ENCODE measurements at regions not wholly inside any gene's neighbourhood (a gene's known extent, or its start where the extent isn't known, plus 50 kb on each side); places are given as distances from the start of the nearest gene placed in this dataset.

- no peak overlapping the region for H4K91ac ChIP-seq (replicated peaks; ENCODE audit: insufficient read length, low read length)
- ChIA-PET CTCF (ENCODE audit: partially characterized antibody) (interaction anchor here (2.9 kb wide), 1 partner anchor 11 kb away, joined by 19 read pairs; no protein-coding TSS in a partner anchor), POLR2A (ENCODE audit: partially characterized antibody) (interaction anchor here (0.5 kb wide), 1 partner anchor 694 kb away, joined by 4 read pairs; no protein-coding TSS in a partner anchor)
- H3K4me3 ChIP-seq (ENCODE audit: extremely low read depth in 1 of 4, insufficient read depth in 2 of 4, low read depth in 3 of 4, low read length in 4 of 4), result no peak overlapping the region
- no peak overlapping the region for H3K4ac ChIP-seq (replicated peaks; ENCODE audit: insufficient read length, low read depth, low read length)
- H2BK12ac ChIP-seq (ENCODE audit: low read depth, low read length), result no peak overlapping the region
- no peak overlapping the region for H3K4me2 ChIP-seq (ENCODE audit: insufficient read depth in 1 of 2, low read depth in 2 of 2, low read length in 2 of 2)
- H4K5ac ChIP-seq (ENCODE audit: insufficient read length, low read depth, low read length), result no peak overlapping the region
- H2AK5ac ChIP-seq (ENCODE audit: low read depth, low read length), result no peak overlapping the region
- WGBS, 2 experiments (ENCODE audit: extremely low coverage in 1 of 2, insufficient coverage in 1 of 2, insufficient read length in 1 of 2, insufficient replicate concordance in 2 of 2, low coverage in 1 of 2, low lambda C conversion rate in 2 of 2, missing lambda C conversion rate in 1 of 2), result 77% methylated on average over 2 of the region's 2 CpGs; no CpG with 5 or more reads in 1 of the 2 experiments
- H3K23ac ChIP-seq (ENCODE audit: insufficient read length), result no peak overlapping the region
- H3K9me3 ChIP-seq (ENCODE audit: insufficient read depth in 2 of 2, low read depth in 1 of 2, low read length in 1 of 2), result peaks cover 10% of the 10 kb centered on the region in 2 experiments
- DNase-seq (ENCODE audit: low read depth in 1 of 2, low spot score in 2 of 2), result no peak
- no peak overlapping the region for H3K56ac ChIP-seq (replicated peaks; ENCODE audit: insufficient read length, low read depth, low read length)
- no peaks in the 10 kb centered on the region for H4K20me1 ChIP-seq (replicated peaks in 1 of 2; ENCODE audit: control insufficient read depth in 1 of 2, insufficient read depth in 2 of 2, low read length in 2 of 2)
- no peak overlapping the region for H3K9ac ChIP-seq (replicated peaks in 1 of 4; ENCODE audit: extremely low read depth in 1 of 4, low read depth in 3 of 4, low read length in 3 of 4)
- no peak overlapping the region for H2AFZ ChIP-seq (ENCODE audit: low read length)
- no peak overlapping the region for H2BK20ac ChIP-seq (ENCODE audit: low read length)
- H3K27ac ChIP-seq (ENCODE audit: low read depth, low read length), result no peak overlapping the region
- H4K8ac ChIP-seq (ENCODE audit: extremely low read depth, insufficient read depth, low read length), result no peak overlapping the region
- no peak overlapping the region for H3K18ac ChIP-seq (ENCODE audit: extremely low read depth, low read length)
- no peak overlapping the region for H3K14ac ChIP-seq (ENCODE audit: insufficient read length)
- no peak overlapping the region for H2BK120ac ChIP-seq (replicated peaks; ENCODE audit: low read depth, low read length)
- H3K27me3 ChIP-seq (replicated peaks in 1 of 4; ENCODE audit: control insufficient read depth in 3 of 4, extremely low read depth in 1 of 4, insufficient read depth in 3 of 4, low read length in 3 of 4), result no peaks in the 10 kb centered on the region
- H3K79me1 ChIP-seq (ENCODE audit: low read depth, low read length), result no peaks in the 10 kb centered on the region
- no peak overlapping the region for H2BK15ac ChIP-seq (ENCODE audit: low read length)
- H3K23me2 ChIP-seq (ENCODE audit: low read depth, low read length), result no peaks in the 10 kb centered on the region
- no peaks in the 10 kb centered on the region for H3K36me3 ChIP-seq (ENCODE audit: control insufficient read depth in 2 of 4, insufficient read depth in 4 of 4, low read length in 3 of 4)
- H3K4me1 ChIP-seq (replicated peaks in 1 of 4; ENCODE audit: control insufficient read depth in 3 of 4, insufficient read depth in 4 of 4, low read length in 3 of 4), result no peaks in the 10 kb centered on the region
- H2BK5ac ChIP-seq (ENCODE audit: low read depth, low read length), result no peak overlapping the region
- FAIRE-seq, result no peak
- H3K79me2 ChIP-seq (ENCODE audit: control insufficient read depth in 1 of 2, insufficient read depth in 2 of 2, low read length in 2 of 2), result no peaks in the 10 kb centered on the region
- no peak for TF ChIP-seq NRF1 (IDR thresholded peaks at IDR 0.05; ENCODE audit: low read depth, low read length)
- no peak for TF ChIP-seq FOSL1 (IDR thresholded peaks at IDR 0.05; ENCODE audit: insufficient read depth, low read depth, low read length)
- no peak for TF ChIP-seq TAF1 (IDR thresholded peaks at IDR 0.05; ENCODE audit: low read depth, low read length)
- TF ChIP-seq CBX5 (IDR thresholded peaks at IDR 0.05; ENCODE audit: low read depth, low read length), result no peak
- TF ChIP-seq CBX8 (IDR thresholded peaks at IDR 0.05; ENCODE audit: borderline replicate concordance, low read depth, low read length), result no peak
- no peak for TF ChIP-seq MAFK (IDR thresholded peaks at IDR 0.05; ENCODE audit: low read depth, low read length)
- TF ChIP-seq SIX5 (IDR thresholded peaks at IDR 0.05; ENCODE audit: low read depth, low read length), result no peak
- TF ChIP-seq SP2 (IDR thresholded peaks at IDR 0.05; ENCODE audit: low read length), result no peak
- TF ChIP-seq EGR1 (IDR thresholded peaks at IDR 0.05; ENCODE audit: borderline replicate concordance, low read depth, low read length), result no peak
- no peak for TF ChIP-seq EZH2 (IDR thresholded peaks at IDR 0.05; ENCODE audit: low read depth, low read length, severe bottlenecking)
- no peak for TF ChIP-seq MAX (IDR thresholded peaks at IDR 0.05)
- no peak for TF ChIP-seq BRCA1 (IDR thresholded peaks at IDR 0.05; ENCODE audit: low read depth, low read length)
- TF ChIP-seq RNF2 (IDR thresholded peaks at IDR 0.05; ENCODE audit: borderline replicate concordance, low read depth, low read length, missing control alignments, poor library complexity, severe bottlenecking), result no peak
- TF ChIP-seq SIRT6 (IDR thresholded peaks at IDR 0.05; ENCODE audit: low read length), result no peak
- no peak for TF ChIP-seq SAP30 (IDR thresholded peaks at IDR 0.05; ENCODE audit: insufficient read depth, insufficient replicate concordance, low read length)
- TF ChIP-seq CREB1 (IDR thresholded peaks at IDR 0.05), result no peak
These were observed 127.1 kb upstream of the MTPN start for GRCh38 chr7:136104269-136104603.
